ENCODE measurements at regions not wholly inside any gene's neighbourhood (a gene's known extent, or its start where the extent isn't known, plus 50 kb on each side); places are given as distances from the start of the nearest gene placed in this dataset.

DNA sequence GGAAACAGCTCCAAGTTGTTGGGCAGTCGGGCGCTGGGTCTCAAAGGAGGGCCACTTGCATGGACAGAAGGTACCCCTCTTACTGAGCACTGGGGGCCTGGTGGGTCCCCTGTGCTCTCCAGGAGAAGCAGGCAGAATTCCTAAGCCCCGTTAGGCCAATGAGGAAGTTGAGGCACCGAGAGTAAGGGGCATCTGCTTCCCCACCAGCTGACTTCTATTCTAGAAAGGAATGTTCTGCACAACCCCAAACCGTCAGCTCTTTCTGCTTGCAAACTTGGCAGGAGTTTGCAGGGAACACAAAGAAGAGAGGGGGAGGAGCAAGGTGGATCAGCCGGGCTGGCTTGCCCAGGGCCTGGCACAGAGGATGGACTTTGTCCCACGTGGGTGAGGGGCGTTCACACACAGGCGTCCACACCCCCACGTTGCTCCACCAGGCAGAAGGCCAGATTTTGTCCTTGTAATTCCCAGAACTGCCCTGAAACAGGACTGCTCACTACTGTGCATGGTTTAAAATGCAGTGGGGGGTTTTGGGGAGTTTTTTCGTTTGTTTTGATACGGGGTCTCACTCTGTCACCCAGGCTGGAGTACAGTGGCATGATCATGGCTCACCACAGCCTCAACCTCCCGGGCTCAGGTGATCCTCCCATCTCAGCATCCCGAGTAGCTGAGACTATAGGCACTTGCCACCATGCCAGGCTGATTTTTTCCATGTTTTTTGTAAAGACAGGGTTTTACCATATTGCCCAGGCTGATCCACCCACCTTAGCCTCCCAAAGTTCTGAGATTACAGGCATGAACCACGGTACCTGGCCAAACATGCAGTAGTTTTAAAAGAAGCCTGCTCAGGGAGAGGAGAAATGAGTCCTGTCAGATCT, 93.3 kb downstream of the SNX5 start (continued):
- TF ChIP-seq, protein P1, sequence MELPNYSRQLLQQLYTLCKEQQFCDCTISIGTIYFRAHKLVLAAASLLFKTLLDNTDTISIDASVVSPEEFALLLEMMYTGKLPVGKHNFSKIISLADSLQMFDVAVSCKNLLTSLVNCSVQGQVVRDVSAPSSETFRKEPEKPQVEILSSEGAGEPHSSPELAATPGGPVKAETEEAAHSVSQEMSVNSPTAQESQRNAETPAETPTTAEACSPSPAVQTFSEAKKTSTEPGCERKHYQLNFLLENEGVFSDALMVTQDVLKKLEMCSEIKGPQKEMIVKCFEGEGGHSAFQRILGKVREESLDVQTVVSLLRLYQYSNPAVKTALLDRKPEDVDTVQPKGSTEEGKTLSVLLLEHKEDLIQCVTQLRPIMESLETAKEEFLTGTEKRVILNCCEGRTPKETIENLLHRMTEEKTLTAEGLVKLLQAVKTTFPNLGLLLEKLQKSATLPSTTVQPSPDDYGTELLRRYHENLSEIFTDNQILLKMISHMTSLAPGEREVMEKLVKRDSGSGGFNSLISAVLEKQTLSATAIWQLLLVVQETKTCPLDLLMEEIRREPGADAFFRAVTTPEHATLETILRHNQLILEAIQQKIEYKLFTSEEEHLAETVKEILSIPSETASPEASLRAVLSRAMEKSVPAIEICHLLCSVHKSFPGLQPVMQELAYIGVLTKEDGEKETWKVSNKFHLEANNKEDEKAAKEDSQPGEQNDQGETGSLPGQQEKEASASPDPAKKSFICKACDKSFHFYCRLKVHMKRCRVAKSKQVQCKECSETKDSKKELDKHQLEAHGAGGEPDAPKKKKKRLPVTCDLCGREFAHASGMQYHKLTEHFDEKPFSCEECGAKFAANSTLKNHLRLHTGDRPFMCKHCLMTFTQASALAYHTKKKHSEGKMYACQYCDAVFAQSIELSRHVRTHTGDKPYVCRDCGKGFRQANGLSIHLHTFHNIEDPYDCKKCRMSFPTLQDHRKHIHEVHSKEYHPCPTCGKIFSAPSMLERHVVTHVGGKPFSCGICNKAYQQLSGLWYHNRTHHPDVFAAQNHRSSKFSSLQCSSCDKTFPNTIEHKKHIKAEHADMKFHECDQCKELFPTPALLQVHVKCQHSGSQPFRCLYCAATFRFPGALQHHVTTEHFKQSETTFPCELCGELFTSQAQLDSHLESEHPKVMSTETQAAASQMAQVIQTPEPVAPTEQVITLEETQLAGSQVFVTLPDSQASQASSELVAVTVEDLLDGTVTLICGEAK (IDR thresholded peaks at IDR 0.05) = no peak
- TF ChIP-seq, protein P1 (CRISPR knock-in tag; IDR thresholded peaks at IDR 0.05) = peak; percentile 83
- peak; percentile 23; the same call in 1 of the 2 replicates for TF ChIP-seq ZNF343 (CRISPR knock-in tag; IDR thresholded peaks at IDR 0.05)
- TF ChIP-seq, protein P2, sequence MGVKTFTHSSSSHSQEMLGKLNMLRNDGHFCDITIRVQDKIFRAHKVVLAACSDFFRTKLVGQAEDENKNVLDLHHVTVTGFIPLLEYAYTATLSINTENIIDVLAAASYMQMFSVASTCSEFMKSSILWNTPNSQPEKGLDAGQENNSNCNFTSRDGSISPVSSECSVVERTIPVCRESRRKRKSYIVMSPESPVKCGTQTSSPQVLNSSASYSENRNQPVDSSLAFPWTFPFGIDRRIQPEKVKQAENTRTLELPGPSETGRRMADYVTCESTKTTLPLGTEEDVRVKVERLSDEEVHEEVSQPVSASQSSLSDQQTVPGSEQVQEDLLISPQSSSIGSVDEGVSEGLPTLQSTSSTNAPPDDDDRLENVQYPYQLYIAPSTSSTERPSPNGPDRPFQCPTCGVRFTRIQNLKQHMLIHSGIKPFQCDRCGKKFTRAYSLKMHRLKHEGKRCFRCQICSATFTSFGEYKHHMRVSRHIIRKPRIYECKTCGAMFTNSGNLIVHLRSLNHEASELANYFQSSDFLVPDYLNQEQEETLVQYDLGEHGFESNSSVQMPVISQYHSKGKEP (CRISPR knock-in tag; IDR thresholded peaks at IDR 0.05) = 0 out of 2 replicates have a peak, but pooled peaks have one; percentile 42
- no peak for TF ChIP-seq RORA (CRISPR knock-in tag; IDR thresholded peaks at IDR 0.05)
- peak; percentile 5; the same call in 1 of the 2 replicates for TF ChIP-seq HHEX (CRISPR knock-in tag; IDR thresholded peaks at IDR 0.05)
- peak; percentile 88 for TF ChIP-seq TBL1XR1 (IDR thresholded peaks at IDR 0.05; ENCODE audit: borderline replicate concordance, low read length, partially characterized antibody)
- TF ChIP-seq ZNF446 (CRISPR knock-in tag; IDR thresholded peaks at IDR 0.05) = no peak
- TF ChIP-seq, protein P3, sequence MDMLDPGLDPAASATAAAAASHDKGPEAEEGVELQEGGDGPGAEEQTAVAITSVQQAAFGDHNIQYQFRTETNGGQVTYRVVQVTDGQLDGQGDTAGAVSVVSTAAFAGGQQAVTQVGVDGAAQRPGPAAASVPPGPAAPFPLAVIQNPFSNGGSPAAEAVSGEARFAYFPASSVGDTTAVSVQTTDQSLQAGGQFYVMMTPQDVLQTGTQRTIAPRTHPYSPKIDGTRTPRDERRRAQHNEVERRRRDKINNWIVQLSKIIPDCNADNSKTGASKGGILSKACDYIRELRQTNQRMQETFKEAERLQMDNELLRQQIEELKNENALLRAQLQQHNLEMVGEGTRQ (IDR thresholded peaks at IDR 0.05; ENCODE audit: low read depth, low read length) = 0 out of 2 replicates have a peak, but pooled peaks have one; percentile 26
- TF ChIP-seq, protein P3 (CRISPR knock-in tag; IDR thresholded peaks at IDR 0.05; ENCODE audit: borderline replicate concordance) = 0 out of 2 replicates have a peak, but pooled peaks have one; percentile 40
- TF ChIP-seq HOXD1 (CRISPR knock-in tag; IDR thresholded peaks at IDR 0.05) = peak; percentile 95; the same call in 1 of the 2 replicates
- TF ChIP-seq, protein P4, sequence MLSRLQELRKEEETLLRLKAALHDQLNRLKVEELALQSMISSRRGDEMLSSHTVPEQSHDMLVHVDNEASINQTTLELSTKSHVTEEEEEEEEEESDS (CRISPR knock-in tag; IDR thresholded peaks at IDR 0.05; ENCODE audit: borderline replicate concordance) = no peak

Data from HepG2 (cell line).